Eye (tissue), 1 donor: ENCODE measurements at regions not wholly inside any gene's neighbourhood (a gene's known extent, or its start where the extent isn't known, plus 50 kb on each side); places are given as distances from the start of the nearest gene placed in this dataset.

Source experiments
- DNase-seq: peaks from one replicate; pipeline ENCODE4 v3.0.0-alpha.2; 2015

- no peak for DNase-seq
Observed at GRCh38 chr6:169339025-169339424, 85.4 kb upstream of the THBS2 start.

GRCh38 chr6:169337886-169338445, 84.3 kb upstream of the THBS2 start:
- no peak for DNase-seq

GRCh38 chr6:169335301-169335700, 81.7 kb upstream of the THBS2 start:
- DNase-seq = no peak

GRCh38 chr6:169332250-169332649, 78.6 kb upstream of the THBS2 start:
- DNase-seq = no peak

GRCh38 chr6:169328112-169328801, 74.6 kb upstream of the THBS2 start:
- no peak for DNase-seq

- DNase-seq = no peak
Observed at GRCh38 chr6:169326067-169326799, 72.6 kb upstream of the THBS2 start.

DNA sequence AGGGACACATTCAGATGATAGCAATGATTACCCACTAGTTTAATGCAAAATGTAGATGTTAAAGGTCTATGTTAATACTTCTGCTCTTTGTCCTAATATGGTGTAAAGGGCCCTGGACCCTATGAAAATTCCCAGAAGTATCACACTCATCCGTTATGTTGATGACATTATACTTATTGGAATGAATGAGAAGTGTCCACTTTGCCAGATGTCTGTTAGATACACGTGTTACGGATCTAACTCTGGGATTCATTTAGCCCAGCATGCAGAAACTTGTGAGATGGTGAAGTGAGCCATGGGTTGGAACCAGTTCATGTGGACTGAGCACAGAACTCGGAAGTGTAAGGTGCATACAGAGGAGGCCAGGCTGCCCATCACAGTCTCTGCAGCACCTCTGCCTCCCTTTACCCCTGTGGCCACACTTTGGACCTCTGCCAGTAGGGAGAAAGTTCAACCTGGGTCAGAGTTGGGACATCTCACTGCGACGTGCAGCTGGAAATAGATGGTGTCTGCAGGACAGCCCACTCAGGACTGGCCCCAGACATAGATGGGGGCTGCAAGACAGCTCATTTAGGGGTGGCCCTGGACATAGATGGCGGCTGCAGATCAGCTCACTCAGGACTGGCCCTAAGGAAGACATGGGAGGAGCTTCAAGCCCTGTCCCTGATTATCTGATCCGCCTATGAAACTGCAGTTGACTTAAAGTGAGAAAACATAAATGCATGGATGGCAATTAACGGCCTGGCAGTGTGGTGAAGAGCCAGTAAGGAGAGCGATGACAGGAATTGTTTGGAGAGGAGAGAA, 71.2 kb upstream of the THBS2 start:
- no peak for DNase-seq

DNA sequence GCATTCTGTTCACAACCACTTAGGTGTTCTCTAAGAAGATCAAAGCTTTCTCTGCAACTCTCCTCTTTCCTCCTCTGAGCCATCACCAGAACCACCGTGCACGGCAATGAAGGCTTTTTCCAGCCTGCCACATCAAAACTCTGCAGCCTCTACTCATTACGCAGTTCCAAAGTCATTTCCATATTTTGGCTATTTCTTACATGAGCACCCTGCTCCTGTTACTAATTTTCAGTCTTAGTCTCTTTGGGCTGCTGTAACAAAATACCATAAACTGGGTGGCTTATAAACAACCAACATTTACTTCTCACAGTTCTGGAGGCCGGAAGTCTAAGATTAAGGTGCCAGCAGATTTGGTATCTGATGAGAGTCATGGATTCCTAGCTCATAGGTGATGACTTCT, 70.4 kb upstream of the THBS2 start:
- no peak for DNase-seq

DNA sequence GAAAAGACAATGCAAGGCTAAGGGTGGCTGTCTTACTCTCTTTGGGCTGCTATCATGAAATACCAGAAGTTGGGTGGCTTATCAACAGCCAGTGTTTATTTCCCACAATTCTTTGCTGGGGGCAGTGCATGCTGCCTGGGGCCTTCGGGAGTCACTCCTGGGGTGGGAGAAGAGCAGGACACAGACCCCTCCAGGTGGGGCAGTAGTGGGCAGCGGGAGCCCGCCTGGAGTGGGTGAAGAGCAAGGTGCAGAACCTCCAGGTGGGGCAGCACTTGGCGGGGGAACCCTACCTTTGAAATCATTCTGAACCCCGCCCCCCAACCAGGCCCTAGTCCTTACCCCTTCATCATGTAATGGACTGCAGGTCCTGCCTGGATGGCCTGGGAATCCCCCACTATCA, 69.6 kb upstream of the THBS2 start:
- DNase-seq = no peak

GRCh38 chr6:169321546-169321945, 67.9 kb upstream of the THBS2 start:
- no peak for DNase-seq

DNA sequence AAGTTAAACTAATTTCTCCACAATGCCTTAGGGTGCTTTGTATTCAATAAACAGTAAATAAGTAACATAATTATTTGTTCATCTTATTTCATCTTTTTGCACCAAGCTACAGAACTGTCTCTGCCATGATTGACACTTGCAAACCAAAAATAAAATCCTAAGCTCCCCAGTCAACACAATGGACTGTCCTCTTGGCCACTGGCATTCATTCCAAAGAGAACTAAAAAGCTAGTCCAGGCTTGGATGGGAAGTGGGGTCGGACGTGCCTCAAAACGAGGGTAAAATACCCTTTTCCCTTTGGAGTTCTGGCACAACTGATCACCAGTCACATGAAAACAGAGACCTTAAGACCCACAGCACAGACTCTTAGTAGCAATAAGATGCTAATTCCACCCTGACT, 66.4 kb upstream of the THBS2 start:
- DNase-seq = no peak

DNA sequence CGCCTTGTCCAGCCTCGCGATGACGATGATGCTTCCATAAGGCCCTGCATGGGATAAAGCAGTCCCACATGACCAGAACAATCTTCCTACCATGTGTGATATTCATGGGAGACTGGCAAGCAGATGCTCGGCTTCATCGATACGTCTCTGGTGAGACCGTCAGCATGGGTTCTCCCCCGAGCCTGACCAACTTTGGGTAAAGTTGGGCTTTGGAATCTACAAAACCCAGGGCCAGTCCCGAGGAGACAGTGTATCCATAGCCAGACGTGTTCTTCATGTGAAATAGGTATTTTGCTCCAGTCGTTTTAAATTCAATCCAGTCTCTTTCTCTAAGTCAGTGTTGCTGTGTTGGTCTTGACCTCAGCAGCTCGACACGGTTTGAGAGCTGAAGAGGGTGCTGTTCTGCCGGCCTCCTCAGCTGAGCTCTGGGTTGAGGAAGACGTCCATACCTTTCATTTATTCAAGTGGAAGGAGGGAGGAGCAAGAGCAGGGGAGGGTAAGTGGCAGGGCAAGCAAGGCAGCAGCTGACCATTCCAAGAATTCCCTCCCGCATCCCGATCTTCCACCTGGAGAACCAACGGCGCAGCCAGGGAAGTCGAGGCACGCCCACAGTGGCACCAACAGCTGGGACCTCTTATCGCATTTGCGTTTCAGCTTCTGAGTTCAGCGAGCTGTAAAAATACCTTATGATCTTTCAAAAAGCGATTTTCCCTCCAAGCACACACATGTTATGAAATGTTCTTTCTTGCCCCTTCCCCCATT, 64.0 kb upstream of the THBS2 start:
- no peak for DNase-seq

GRCh38 chr6:169316651-169317050, 63.0 kb upstream of the THBS2 start:
- DNase-seq = no peak

DNA sequence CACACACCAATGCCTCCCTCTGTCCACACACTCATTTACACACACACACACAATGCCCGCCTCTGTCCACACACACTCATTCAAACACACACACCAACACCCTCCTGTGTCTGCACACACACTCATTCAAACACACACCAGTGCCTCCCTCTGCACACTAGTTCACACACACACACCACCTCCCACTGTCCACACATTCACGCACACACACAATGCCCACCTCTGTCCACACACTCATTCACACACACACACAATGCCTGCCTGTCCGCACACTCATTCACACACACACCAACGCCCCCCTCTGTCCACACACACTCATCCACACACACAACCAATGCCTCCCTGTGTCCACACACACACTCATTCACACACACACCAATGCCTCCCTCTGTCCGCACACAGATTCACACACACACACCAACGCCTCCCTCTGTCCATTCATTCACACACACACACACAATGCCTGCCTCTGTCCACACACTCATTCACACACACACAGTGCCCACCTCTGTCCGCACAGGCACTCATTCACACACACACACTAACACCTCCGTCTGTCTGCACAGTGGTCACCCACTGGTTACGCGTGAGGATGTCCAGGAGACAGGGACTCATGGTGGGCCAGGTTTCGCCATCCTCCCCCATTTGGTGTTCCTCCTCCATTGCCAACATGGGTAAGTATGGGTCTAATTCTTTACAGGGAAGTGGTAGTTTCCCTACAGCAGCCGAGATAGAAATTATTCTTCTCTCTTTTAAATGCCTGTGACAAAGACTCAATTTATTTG, 62.4 kb upstream of the THBS2 start:
- DNase-seq = no peak

GRCh38 chr6:169313347-169314010, 59.8 kb upstream of the THBS2 start:
- no peak for DNase-seq

DNA sequence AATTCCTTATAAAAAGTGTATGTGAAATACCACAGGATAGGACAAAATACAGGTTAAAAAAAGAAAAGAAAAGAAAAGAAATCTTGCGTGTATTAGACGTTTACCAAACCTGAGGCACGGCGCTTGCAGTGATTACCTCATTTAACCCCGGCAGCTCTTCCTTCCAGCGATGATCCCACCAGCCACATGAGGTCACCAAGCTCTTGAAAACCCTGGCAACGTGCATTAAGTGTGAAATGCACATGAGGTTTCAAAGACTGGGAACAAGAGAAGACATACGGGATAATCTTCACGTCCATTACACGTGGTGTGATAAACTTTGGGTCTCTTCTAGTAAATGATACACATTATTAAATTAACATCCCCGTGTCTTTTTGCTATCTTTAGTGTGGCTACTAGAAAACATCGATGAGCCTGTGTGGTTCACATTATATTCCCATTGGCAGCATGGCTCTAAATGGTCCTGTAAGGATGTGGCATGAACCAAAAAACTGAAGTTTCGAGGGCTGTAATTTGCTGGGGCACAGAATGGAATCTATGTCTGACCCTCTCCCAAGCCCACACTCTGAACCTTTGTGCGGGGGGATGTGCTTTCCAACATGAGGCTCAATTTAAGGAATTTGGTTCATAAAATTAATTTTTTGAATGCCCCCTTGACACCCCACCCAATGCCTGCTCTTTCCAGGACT, 59.2 kb upstream of the THBS2 start:
- no peak for DNase-seq

DNA sequence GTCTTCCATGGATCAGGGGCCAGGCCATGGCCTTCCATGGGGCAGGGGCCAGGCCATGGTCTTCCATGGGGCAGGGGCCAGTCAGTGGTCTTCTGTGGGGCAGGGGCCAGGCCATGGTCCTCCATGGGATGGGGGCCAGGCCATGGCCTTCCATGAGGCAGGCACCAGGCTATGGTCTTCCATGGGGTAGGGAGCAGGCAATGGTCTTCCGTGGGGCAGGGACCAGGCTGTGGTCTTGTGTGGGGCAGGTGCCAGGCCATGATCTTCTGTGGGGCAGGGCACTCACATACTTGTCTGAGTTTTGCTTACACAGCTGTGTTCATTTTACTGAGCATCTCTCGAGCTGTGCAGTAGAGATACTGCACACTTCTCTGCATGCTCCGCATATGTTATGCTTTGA, 57.3 kb upstream of the THBS2 start:
- no peak for DNase-seq
